Stimulated activated CD8-positive, alpha-beta memory T cell treated with anti-CD3 and anti-CD28 coated beads, Interleukin-15, amount 100 ng/mL, for 4 hours (primary cell): ENCODE measurements at regions not wholly inside any gene's neighbourhood (a gene's known extent, or its start where the extent isn't known, plus 50 kb on each side); places are given as distances from the start of the nearest gene placed in this dataset.

Source experiments
- DNase-seq, 2 donors: peaks; one replicate each; pipeline ENCODE4 v3.0.0-alpha.2; 2020; ENCODE audit warnings: low read depth in 2 of 2

DNA sequence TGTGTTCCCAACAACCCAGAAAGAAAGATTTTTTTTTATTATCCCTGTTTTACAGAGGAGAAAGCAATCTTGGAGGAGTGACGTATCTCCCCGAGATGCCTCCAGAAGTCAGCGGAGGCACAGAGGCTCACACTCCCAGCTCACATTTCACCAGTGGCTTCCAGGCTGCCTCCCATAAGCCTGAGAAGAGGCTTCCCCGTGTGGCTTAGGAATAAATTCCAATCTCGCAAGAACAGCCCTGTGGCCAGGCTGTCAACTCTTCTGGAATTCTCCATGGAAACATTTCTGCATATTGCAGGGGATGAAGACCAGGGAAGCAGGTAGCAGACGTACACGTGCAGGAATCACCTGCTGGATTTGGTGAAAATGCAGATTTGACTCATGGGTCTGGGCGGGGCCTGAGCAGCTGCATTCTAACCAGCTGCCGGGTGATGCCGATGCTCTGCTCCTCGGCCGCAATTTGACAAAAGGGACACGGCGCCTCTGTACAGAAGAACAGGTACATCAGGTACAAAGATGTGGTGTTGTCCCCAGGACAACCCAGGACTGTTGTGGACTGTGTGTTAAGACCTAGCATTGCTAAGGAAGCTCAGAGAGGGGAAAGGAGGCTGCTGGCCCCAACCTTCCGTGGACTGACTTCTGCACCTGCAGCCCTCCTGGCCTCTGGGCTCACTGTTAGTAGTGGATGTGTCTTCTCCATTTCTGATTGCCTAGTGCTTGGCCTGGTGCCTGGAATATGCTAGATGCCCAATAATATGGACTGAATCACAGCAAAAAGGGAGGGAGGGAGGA, 114.2 kb upstream of the ID2 start:
- DNase-seq, result no peak

- no peak for DNase-seq
Observed at GRCh38 chr2:8568543-8569302, 113.1 kb upstream of the ID2 start.

GRCh38 chr2:8569332-8569930, 112.4 kb upstream of the ID2 start:
- DNase-seq, result no peak

GRCh38 chr2:8570637-8571036, 111.2 kb upstream of the ID2 start:
- DNase-seq, result no peak

DNA sequence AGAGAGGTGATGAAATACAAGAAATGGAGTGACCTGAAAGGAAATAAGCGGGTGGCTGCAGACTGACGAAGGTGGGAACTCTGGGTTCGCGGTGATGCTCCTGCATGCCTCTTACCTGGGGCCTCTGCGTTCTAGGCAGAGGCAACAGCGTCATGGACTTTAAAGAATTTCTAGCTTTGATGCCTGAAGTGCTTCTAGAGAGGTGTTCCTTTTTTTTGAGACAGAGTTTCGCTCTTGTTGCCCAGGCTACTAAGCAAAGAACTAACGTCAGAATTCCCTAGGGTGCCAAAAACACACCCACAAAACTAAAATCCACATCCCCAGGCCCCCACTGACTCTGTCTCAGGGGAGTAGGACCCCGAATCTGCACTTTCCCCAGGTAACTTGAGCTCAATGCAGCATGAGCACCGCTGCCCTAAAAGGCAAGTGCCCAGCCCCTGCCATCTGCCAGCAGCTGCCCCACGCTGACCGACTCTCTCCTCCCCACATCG, 110.5 kb upstream of the ID2 start:
- no peak for DNase-seq

GRCh38 chr2:8571792-8572499, 109.9 kb upstream of the ID2 start:
- no peak for DNase-seq

GRCh38 chr2:8572712-8573233, 109.1 kb upstream of the ID2 start:
- no peak for DNase-seq

DNA sequence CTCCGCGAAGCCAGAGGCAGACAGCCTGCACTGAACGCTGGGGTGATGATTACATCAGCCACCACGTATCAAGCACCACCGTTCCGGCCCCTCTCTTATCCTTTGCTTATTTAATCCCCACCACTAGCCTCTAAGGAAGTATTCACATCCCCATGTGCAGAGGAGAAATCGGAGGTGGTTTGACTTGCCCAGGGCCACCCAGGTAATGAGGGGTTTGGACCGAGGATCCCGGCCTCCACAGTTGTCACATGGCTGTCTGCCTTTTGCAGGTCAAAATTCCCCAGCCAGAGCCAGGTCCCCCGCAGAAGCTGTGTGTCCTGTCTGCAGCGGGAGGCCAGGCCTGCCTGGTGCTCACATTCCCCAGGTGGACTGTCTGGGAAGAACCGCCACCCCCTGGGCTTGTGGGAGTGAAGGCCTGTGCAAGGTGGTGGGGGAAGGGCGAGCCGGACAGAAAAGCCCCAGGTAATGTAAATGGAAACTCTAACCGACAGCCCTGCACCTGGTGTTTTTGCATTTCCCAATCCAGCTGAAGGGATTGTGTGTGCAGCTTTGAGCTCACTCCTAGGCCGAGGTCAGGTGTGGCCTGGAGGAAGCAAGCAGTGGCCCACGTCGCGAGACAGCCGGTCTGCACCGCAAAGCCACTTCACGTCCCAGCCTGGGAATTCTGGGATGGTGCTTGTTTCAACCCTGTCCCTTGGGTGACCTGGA, 108.5 kb upstream of the ID2 start:
- no peak for DNase-seq

DNA sequence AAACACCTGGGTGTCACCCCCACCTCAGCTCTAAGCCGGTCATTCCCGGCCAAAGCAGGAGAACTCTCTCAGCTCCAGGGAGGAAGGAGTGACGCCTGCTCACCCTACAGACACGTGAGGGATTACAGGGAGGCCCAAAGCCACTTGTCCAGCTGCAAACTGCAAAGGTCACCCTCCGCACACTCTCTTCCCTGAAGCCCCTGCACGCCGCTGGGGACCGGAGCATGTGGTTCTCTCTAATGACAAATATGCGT, 108.0 kb upstream of the ID2 start:
- DNase-seq, result no peak

GRCh38 chr2:8574196-8575037, 107.4 kb upstream of the ID2 start:
- no peak for DNase-seq

GRCh38 chr2:8575038-8575833, 106.6 kb upstream of the ID2 start:
- no peak for DNase-seq

- no peak for DNase-seq
Observed at GRCh38 chr2:8575834-8576423, 105.9 kb upstream of the ID2 start.

DNA sequence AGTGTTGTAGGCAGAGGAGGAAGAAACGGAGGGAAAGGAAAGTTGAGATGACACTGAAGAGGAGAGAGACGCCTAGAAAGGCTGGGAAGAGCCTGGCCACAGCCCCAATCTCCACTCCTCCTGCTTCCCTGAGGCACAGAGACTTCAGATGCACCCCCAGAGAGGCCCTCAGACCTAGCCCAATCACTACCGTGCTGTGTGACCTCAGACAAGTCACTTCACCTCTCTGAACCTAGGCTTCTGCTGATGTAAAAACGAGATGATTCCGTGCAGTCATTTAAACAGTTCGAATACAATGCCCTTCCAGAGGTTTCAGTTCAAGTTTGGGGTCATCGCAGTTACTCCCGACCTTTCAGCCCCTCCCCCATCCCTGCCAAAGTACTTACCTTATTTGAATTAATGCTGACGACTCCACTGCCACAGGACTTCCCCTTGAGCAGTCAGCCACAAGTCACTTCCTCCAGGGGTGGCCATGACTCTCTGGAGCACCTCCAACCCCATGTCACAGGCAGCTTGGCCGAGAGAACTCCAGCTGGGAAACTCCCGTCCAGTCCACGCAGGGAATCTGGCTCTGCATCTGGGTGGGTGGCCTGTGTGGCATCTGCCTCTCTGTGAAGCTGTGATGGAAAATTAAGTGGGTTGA, 105.2 kb upstream of the ID2 start:
- no peak for DNase-seq

- no peak for DNase-seq
Observed at GRCh38 chr2:8577573-8577972, 104.3 kb upstream of the ID2 start.

DNA sequence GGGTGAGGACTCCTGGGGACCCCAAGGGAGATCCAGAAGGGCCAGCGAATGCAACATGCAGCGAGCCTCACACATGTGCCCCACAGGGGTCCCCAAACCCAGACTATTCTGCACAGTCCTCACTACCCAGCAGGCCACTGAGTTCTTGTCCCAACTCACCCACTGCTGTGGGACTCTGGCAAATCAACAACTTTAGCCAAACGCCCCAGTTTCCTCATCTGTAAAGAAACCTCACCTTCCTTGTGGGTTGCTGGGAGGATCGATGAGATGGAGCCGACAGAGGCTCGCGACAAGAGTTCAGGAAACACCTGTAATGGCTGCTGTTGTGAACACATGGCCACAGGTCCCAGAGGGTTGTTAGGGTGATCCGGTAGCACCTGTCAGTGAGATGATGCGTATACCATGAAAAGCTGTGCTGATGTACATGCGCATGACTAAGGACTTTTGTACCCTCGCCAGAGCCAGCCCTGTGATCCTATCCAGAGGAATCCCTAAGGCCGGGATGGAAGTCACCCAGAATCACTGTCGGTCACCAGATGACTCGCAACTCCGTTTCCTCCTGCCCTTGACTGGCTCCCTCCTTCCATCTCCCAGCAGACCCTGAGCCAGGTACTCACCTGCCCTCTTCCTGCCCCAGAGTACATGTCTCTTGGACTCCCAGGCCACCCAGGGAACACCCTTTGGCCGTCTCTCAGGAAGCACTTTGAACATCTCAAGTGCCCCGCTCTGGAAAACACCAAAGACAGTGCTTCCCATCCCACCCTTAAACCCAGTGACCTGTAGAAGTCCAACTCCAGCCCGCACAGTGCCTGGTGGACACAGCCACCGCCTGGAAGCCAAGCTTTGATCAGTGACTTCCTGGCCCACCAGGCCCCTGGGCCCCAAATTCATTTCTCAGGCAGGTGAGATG, 103.3 kb upstream of the ID2 start:
- no peak for DNase-seq

GRCh38 chr2:8579485-8580085, 102.3 kb upstream of the ID2 start:
- DNase-seq, result no peak
